ENCODE measurements at regions not wholly inside any gene's neighbourhood (a gene's known extent, or its start where the extent isn't known, plus 50 kb on each side); places are given as distances from the start of the nearest gene placed in this dataset.

GRCh38 chr4:180823108-180823507, 1420.1 kb upstream of the TENM3 start:
- no peak for TF ChIP-seq CTCF (conservative IDR thresholded peaks at IDR 0.05)
- TF ChIP-seq ZFX (IDR thresholded peaks at IDR 0.05) = no peak

Measured in C4-2B (cell line).